A673 (cell line): ENCODE measurements at regions not wholly inside any gene's neighbourhood (a gene's known extent, or its start where the extent isn't known, plus 50 kb on each side); places are given as distances from the start of the nearest gene placed in this dataset.

Experiments
- EZH2 ChIP-seq: fragments of 200-600 bp; sonication (generic); IDR thresholded peaks from 2 replicates; pipeline ENCODE4 v1.6.1; 2017; ENCODE audit warnings: borderline replicate concordance, low read depth, mild to moderate bottlenecking, mixed read lengths, antibody characterized with exemption, low read length; ENCODE audit not compliant: poor library complexity, severe bottlenecking
- TF ChIP-seq, protein P1 (sequence below): fragments of 300-800, 200-600 bp; sonication (generic); conservative IDR thresholded peaks from 2 replicates; pipeline ENCODE4 v1.5.1; 2017; ENCODE audit warnings: low read depth, mild to moderate bottlenecking, antibody characterized with exemption, low read length, moderate library complexity, mixed read lengths

DNA sequence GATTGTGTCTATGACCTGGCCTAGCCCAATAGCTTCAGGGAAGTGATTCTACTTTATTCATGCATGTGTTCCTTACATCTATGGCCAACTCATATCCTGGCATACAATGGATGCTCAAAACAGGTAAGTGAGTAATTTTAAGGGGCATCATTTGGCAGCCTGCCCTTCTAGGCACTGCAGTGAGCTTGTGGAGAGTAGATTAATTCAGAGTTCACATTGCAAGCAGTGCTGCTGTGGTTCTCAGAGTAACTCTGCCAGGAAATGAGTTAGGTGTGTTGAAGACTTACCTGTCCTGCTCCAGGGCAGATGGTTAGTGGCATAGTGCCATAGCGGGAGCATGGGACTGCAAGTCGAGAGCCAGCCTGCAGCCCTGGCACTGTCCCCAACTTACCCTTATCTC, 158.0 kb downstream of the SCP2D1 start:
- TF ChIP-seq, protein P1, sequence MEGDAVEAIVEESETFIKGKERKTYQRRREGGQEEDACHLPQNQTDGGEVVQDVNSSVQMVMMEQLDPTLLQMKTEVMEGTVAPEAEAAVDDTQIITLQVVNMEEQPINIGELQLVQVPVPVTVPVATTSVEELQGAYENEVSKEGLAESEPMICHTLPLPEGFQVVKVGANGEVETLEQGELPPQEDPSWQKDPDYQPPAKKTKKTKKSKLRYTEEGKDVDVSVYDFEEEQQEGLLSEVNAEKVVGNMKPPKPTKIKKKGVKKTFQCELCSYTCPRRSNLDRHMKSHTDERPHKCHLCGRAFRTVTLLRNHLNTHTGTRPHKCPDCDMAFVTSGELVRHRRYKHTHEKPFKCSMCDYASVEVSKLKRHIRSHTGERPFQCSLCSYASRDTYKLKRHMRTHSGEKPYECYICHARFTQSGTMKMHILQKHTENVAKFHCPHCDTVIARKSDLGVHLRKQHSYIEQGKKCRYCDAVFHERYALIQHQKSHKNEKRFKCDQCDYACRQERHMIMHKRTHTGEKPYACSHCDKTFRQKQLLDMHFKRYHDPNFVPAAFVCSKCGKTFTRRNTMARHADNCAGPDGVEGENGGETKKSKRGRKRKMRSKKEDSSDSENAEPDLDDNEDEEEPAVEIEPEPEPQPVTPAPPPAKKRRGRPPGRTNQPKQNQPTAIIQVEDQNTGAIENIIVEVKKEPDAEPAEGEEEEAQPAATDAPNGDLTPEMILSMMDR: no peak
- no peak for TF ChIP-seq EZH2
